ENCODE measurements at regions not wholly inside any gene's neighbourhood (a gene's known extent, or its start where the extent isn't known, plus 50 kb on each side); places are given as distances from the start of the nearest gene placed in this dataset.

DNA sequence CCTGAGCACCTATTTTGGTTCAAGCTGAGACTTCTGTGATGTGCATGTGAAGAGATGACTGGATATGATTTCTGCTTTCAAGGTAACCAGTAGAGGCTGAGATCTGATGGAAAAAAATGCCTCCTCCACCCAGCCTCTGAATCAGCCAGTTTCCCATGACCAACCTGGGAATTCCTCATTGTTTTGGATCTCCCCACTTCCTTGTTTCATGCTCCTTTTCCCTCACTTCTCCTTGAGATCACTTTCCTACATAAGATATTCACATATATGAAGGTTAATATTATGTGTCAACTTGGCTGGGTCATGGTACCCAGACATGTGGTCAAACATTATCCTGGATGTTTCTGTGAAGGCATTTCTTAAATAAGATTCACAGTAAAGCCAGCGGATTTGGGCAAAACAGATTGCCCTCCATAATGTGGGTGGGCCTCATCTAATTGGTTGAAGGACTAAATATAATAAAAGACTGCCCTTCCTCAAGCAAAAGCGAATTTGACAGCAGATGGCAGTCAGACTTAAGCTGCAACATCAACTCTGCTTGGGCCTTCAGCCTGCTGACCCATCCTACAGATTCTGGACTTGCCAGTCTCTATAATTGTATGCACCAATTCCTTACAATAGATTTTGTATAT, 379.4 kb downstream of the TNS1 start:
- no peak overlapping the region for H2AFZ ChIP-seq
- no peak overlapping the region for H3K4me2 ChIP-seq
- no peaks in the 10 kb centered on the region for H3K79me2 ChIP-seq (ENCODE audit: low read depth)
- TF ChIP-seq, protein P1, sequence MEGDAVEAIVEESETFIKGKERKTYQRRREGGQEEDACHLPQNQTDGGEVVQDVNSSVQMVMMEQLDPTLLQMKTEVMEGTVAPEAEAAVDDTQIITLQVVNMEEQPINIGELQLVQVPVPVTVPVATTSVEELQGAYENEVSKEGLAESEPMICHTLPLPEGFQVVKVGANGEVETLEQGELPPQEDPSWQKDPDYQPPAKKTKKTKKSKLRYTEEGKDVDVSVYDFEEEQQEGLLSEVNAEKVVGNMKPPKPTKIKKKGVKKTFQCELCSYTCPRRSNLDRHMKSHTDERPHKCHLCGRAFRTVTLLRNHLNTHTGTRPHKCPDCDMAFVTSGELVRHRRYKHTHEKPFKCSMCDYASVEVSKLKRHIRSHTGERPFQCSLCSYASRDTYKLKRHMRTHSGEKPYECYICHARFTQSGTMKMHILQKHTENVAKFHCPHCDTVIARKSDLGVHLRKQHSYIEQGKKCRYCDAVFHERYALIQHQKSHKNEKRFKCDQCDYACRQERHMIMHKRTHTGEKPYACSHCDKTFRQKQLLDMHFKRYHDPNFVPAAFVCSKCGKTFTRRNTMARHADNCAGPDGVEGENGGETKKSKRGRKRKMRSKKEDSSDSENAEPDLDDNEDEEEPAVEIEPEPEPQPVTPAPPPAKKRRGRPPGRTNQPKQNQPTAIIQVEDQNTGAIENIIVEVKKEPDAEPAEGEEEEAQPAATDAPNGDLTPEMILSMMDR (conservative IDR thresholded peaks at IDR 0.05) = no peak
- no peak for TF ChIP-seq EZH2 (IDR thresholded peaks at IDR 0.05; ENCODE audit: low read depth)
- H3K27me3 ChIP-seq (ENCODE audit: insufficient read depth, low read depth) = peaks cover 3% of the 10 kb centered on the region; the same call in 1 of the 2 replicates
- H3K4me3 ChIP-seq = no peak overlapping the region
- H4K20me1 ChIP-seq (ENCODE audit: insufficient read depth) = no peaks in the 10 kb centered on the region
- H3K27ac ChIP-seq = no peak overlapping the region
- no peaks in the 10 kb centered on the region for H3K9me3 ChIP-seq (ENCODE audit: insufficient read depth, low read depth)
- H3K9me2 ChIP-seq (ENCODE audit: insufficient read depth) = no peaks in the 10 kb centered on the region
- no TSS peak for BruUV-seq (replicated peaks)
- H3K36me3 ChIP-seq (ENCODE audit: low read depth) = no peaks in the 10 kb centered on the region
- H3F3A ChIP-seq (ENCODE audit: insufficient read depth, low read depth) = no peaks in the 10 kb centered on the region
- CTCF ChIA-PET = no interaction called here
- intact Hi-C loops (cut with micrococcal nuclease; ENCODE audit: unreplicated experiment) = no loop called here
- no peaks in the 10 kb centered on the region for H3K4me1 ChIP-seq (replicated peaks; ENCODE audit: insufficient read depth)
- DNase-seq = no peak
- POLR2A ChIA-PET (ENCODE audit: unreplicated experiment) = no interaction called here

DNA sequence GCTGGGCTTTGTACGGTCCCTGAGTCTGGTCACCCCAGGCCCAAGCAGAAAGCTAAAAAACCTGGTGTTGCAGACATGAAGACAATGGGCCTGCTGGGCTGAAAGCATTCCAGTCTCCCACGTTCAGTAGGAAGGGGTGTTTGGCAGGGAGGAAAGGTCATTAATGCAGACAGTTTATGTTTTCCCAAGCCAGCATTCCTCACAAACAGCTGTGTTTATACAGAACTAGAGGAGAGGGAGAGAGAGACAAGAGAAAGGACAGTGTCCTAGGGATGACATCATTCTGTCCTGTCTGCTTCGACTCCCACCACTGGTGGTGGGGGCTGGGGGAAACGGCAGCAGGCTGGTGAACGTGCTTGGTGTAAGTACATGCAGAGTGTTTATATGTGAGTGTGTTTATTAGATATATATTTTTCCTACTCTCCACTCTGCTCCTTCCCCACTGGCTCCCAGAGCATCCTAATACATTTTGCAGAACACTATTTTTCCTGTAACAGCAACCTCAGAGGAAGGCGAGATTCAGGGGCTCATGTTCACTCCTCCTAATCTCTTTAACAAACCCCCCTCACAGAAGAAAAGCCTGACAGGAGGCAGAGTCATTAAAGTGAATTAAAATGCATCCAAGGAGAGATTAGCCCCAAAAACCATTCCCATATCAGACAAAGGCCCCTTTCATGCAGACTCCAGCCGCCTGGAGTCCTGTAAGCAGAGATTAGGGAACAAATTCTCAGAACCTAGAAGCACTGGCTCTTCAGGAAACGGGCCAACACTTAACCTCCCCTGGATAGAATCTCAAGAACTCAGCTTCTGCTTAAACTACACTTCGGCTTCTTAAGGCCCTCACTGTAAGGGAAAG, 380.4 kb downstream of the TNS1 start:
- Histone ChIP-seq H3K79me2 (ENCODE audit: low read depth) (no peaks in the 10 kb centered on the region), H4K20me1 (ENCODE audit: insufficient read depth) (no peaks in the 10 kb centered on the region), H3K27ac (no peak overlapping the region), H3K4me3 (no peak overlapping the region), H3K27me3 (ENCODE audit: insufficient read depth, low read depth) (peaks cover 3% of the 10 kb centered on the region; the same call in 1 of the 2 replicates), H3K4me1 (replicated peaks; ENCODE audit: insufficient read depth) (no peaks in the 10 kb centered on the region), H3K9me2 (ENCODE audit: insufficient read depth) (no peaks in the 10 kb centered on the region), H3F3A (ENCODE audit: insufficient read depth, low read depth) (no peaks in the 10 kb centered on the region), H3K9me3 (ENCODE audit: insufficient read depth, low read depth) (no peaks in the 10 kb centered on the region), H2AFZ (no peak overlapping the region), H3K4me2 (no peak overlapping the region), H3K36me3 (ENCODE audit: low read depth) (no peaks in the 10 kb centered on the region)
- intact Hi-C loops (cut with micrococcal nuclease; ENCODE audit: unreplicated experiment) = no loop called here
- no peak for DNase-seq
- CTCF ChIA-PET = no interaction called here
- POLR2A ChIA-PET (ENCODE audit: unreplicated experiment) = interaction anchor here (0.5 kb wide), 1 partner anchor 976 kb away, joined by 5 read pairs; no protein-coding TSS in a partner anchor
- BruUV-seq (replicated peaks) = no TSS peak
- TF ChIP-seq, protein P1 (conservative IDR thresholded peaks at IDR 0.05) = no peak

DNA sequence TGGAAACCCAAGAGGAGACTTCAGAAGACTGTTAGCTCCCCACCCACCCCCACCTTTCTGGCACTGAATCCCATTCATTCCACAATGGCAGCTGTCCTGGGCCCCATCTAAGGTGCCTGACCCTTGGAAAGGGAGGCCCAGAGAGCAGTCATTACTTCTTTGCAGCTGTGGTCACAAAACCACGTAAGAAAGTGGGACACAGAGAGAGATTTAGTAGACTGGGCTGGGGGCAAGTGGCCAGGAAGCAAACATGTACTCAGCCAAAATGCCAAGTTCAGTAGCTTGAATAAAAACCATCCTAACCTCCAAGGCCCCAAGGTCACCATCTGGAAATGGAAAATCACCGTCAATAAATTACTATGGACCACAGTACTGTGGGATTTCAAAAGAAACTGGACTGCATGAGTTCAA, 381.4 kb downstream of the TNS1 start:
- no peaks in the 10 kb centered on the region for H3K36me3 ChIP-seq (ENCODE audit: low read depth)
- POLR2A ChIA-PET (ENCODE audit: unreplicated experiment) = no interaction called here
- no peak overlapping the region for H3K4me2 ChIP-seq
- H3K27me3 ChIP-seq (ENCODE audit: insufficient read depth, low read depth) = peaks cover 3% of the 10 kb centered on the region; the same call in 1 of the 2 replicates
- no TSS peak for BruUV-seq (replicated peaks)
- TF ChIP-seq, protein P1 (conservative IDR thresholded peaks at IDR 0.05) = no peak
- no peak for TF ChIP-seq EZH2 (IDR thresholded peaks at IDR 0.05; ENCODE audit: low read depth)
- no peaks in the 10 kb centered on the region for H4K20me1 ChIP-seq (ENCODE audit: insufficient read depth)
- H3K9me3 ChIP-seq (ENCODE audit: insufficient read depth, low read depth) = no peaks in the 10 kb centered on the region
- intact Hi-C loops (cut with micrococcal nuclease; ENCODE audit: unreplicated experiment) = no loop called here
- no peak overlapping the region for H3K27ac ChIP-seq
- H3K4me3 ChIP-seq = no peak overlapping the region
- no peaks in the 10 kb centered on the region for H3K79me2 ChIP-seq (ENCODE audit: low read depth)
- no peaks in the 10 kb centered on the region for H3F3A ChIP-seq (ENCODE audit: insufficient read depth, low read depth)
- H3K4me1 ChIP-seq (replicated peaks; ENCODE audit: insufficient read depth) = no peaks in the 10 kb centered on the region
- CTCF ChIA-PET = no interaction called here
- DNase-seq = no peak
- H2AFZ ChIP-seq = no peak overlapping the region
- H3K9me2 ChIP-seq (ENCODE audit: insufficient read depth) = no peaks in the 10 kb centered on the region

Data from PC-9 (cell line).